Neural cell (in vitro differentiated cells): ENCODE measurements at regions not wholly inside any gene's neighbourhood (a gene's known extent, or its start where the extent isn't known, plus 50 kb on each side); places are given as distances from the start of the nearest gene placed in this dataset.

Experiments
- H2AFZ ChIP-seq: fragments of 200-600, 300-800 bp; sonication (generic), shearing (Covaris generic); 2 replicates; pipeline ENCODE4 v1.6.0; 2014; ENCODE audit warnings: low read depth, mild to moderate bottlenecking, antibody characterized with exemption, low read length, moderate library complexity
- H3F3A ChIP-seq: fragments of 200-600 bp; shearing (Covaris generic); 2 replicates; pipeline ENCODE4 v1.6.1; 2016; ENCODE audit warnings: mild to moderate bottlenecking, moderate library complexity, mixed read lengths, antibody characterized with exemption, low read length; ENCODE audit not compliant: insufficient read depth, poor library complexity, severe bottlenecking
- H3K27ac ChIP-seq: fragments of 200-600, 300-800 bp; sonication (generic), shearing (Covaris generic); 2 replicates; pipeline ENCODE4 v1.5.1; 2014; ENCODE audit warnings: mild to moderate bottlenecking, low read length, moderate library complexity
- H3K27me3 ChIP-seq: fragments of 300-800, 200-600 bp; sonication (generic), shearing (Covaris generic); 2 replicates; pipeline ENCODE4 v1.6.0; 2014; ENCODE audit warnings: mild to moderate bottlenecking, low read depth, low read length, moderate library complexity; ENCODE audit not compliant: insufficient read depth
- H3K36me3 ChIP-seq: fragments of 300-800, 200-600 bp; sonication (generic), shearing (Covaris generic); 2 replicates; pipeline ENCODE4 v1.5.1; 2014; ENCODE audit warnings: mild to moderate bottlenecking, antibody characterized with exemption, low read length, moderate library complexity; ENCODE audit not compliant: insufficient read depth
- H3K4me2 ChIP-seq: fragments of 300-800, 200-600 bp; sonication (generic), shearing (Covaris generic); 2 replicates; pipeline ENCODE4 v1.6.0; 2014; ENCODE audit warnings: mild to moderate bottlenecking, low read length
- H3K4me3 ChIP-seq: fragments of 300-800, 200-600 bp; sonication (generic), shearing (Covaris generic); 2 replicates; pipeline ENCODE4 v1.5.1; 2014; ENCODE audit warnings: mild to moderate bottlenecking, low read length, moderate library complexity
- H3K79me2 ChIP-seq: fragments of 200-600 bp; shearing (Covaris generic); replicated peaks from 2 replicates; pipeline ENCODE4 v1.6.0; 2014; ENCODE audit warnings: mild to moderate bottlenecking, low read length, moderate library complexity; ENCODE audit not compliant: insufficient read depth
- H3K9ac ChIP-seq: fragments of 300-800, 200-600 bp; sonication (generic), shearing (Covaris generic); 2 replicates; pipeline ENCODE4 v1.6.1; 2016; ENCODE audit warnings: mild to moderate bottlenecking, low read length, mixed read lengths
- H3K9me2 ChIP-seq: fragments of 200-600 bp; shearing (Covaris generic); 2 replicates; pipeline ENCODE4 v1.6.1; 2016; ENCODE audit warnings: mild to moderate bottlenecking, low read length, mixed read lengths; ENCODE audit not compliant: insufficient read depth
- H3K9me3 ChIP-seq: fragments of 200-600, 300-800 bp; sonication (generic), shearing (Covaris generic); 2 replicates; pipeline ENCODE4 v1.6.1; 2016; ENCODE audit warnings: mild to moderate bottlenecking, mixed run types, low read length, moderate library complexity, mixed read lengths
- H4K20me1 ChIP-seq: fragments of 200-600 bp; shearing (Covaris generic); 2 replicates; pipeline ENCODE4 v1.6.1; 2016; ENCODE audit warnings: mild to moderate bottlenecking, mixed run types; ENCODE audit not compliant: insufficient read depth
- CTCF ChIP-seq: fragments of 450-650 bp; IDR thresholded peaks from 2 replicates; pipeline ENCODE4 v1.5.1; 2014; ENCODE audit warnings: antibody characterized with exemption, mild to moderate bottlenecking, moderate library complexity; ENCODE audit not compliant: poor library complexity, severe bottlenecking
- EP300 ChIP-seq: fragments of 450-650 bp; conservative IDR thresholded peaks from 2 replicates; pipeline ENCODE4 v1.6.1; 2014; ENCODE audit warnings: antibody characterized with exemption, mild to moderate bottlenecking, moderate library complexity; ENCODE audit not compliant: poor library complexity, severe bottlenecking
- EZH2 ChIP-seq: fragments of 200-600, 300-800 bp; shearing (Covaris generic), sonication (generic); IDR thresholded peaks from 2 replicates; pipeline ENCODE4 v1.6.1; 2014; ENCODE audit warnings: antibody characterized with exemption, low read length, borderline replicate concordance, mild to moderate bottlenecking; ENCODE audit not compliant: insufficient read depth, poor library complexity, severe bottlenecking
- MXI1 ChIP-seq: fragments of 450-650 bp; conservative IDR thresholded peaks from 2 replicates; pipeline ENCODE4 v1.6.1; 2014; ENCODE audit warnings: antibody characterized with exemption, mild to moderate bottlenecking; ENCODE audit not compliant: poor library complexity, severe bottlenecking
- POLR2AphosphoS5 ChIP-seq: IDR thresholded peaks from 2 replicates; pipeline ENCODE4 v1.6.1; 2012
- RAD21 ChIP-seq: fragments of 450-650 bp; conservative IDR thresholded peaks from 2 replicates; pipeline ENCODE4 v1.6.1; 2014; ENCODE audit warnings: antibody characterized with exemption, mild to moderate bottlenecking, moderate library complexity
- SMC3 ChIP-seq: fragments of 450-650 bp; conservative IDR thresholded peaks from 2 replicates; pipeline ENCODE4 v1.6.1; 2014; ENCODE audit warnings: antibody characterized with exemption, mild to moderate bottlenecking, moderate library complexity; ENCODE audit not compliant: poor library complexity
- TAF1 ChIP-seq: IDR thresholded peaks from 2 replicates; pipeline ENCODE4 v1.6.1; 2012; ENCODE audit warnings: low read depth
- TF ChIP-seq, protein P1 (sequence below): IDR thresholded peaks from 2 replicates; pipeline ENCODE4 v1.6.1; 2012; ENCODE audit warnings: borderline replicate concordance

DNA sequence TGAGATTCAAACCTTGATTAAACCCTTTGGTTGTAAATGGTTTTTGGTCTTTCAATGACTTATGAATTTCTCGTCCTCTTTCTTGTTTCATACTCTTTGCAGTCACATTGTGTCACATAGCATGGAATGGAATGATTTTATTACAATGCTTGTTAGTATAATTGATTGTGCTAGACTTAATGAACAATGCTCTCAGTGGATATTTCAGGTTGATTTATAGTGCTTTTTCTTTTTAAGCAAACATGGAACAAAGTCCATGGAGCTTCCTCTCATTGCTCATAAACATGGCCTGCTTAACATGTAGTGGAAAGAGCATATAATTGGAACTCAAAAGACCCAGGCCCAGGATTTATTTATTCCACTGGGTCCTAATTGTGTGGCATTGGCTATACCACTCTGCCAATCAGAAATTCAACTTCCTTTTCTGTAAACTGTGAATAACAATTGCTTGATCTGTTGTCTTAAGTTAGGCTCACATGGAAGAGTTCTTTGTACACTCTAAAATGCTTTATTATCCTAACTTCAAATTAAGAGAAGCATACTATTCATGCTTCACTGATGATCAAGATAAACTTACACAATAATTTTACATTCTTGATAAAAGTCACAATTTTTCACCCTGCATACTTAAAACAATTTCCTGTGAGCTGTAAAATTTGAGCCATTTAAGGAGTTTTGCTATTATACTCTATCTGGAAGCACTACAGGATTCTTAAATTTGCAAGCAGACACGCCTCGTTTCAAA, 370.5 kb upstream of the PDE3A start:
- H3K27ac ChIP-seq = no peak overlapping the region
- H3K9me2 ChIP-seq = no peaks in the 10 kb centered on the region
- no peaks in the 10 kb centered on the region for H3F3A ChIP-seq
- TF ChIP-seq POLR2AphosphoS5 (no peak), RAD21 (no peak), EP300 (no peak), MXI1 (no peak), SMC3 (no peak), TAF1 (no peak), EZH2 (no peak), CTCF (no peak)
- TF ChIP-seq, protein P1, sequence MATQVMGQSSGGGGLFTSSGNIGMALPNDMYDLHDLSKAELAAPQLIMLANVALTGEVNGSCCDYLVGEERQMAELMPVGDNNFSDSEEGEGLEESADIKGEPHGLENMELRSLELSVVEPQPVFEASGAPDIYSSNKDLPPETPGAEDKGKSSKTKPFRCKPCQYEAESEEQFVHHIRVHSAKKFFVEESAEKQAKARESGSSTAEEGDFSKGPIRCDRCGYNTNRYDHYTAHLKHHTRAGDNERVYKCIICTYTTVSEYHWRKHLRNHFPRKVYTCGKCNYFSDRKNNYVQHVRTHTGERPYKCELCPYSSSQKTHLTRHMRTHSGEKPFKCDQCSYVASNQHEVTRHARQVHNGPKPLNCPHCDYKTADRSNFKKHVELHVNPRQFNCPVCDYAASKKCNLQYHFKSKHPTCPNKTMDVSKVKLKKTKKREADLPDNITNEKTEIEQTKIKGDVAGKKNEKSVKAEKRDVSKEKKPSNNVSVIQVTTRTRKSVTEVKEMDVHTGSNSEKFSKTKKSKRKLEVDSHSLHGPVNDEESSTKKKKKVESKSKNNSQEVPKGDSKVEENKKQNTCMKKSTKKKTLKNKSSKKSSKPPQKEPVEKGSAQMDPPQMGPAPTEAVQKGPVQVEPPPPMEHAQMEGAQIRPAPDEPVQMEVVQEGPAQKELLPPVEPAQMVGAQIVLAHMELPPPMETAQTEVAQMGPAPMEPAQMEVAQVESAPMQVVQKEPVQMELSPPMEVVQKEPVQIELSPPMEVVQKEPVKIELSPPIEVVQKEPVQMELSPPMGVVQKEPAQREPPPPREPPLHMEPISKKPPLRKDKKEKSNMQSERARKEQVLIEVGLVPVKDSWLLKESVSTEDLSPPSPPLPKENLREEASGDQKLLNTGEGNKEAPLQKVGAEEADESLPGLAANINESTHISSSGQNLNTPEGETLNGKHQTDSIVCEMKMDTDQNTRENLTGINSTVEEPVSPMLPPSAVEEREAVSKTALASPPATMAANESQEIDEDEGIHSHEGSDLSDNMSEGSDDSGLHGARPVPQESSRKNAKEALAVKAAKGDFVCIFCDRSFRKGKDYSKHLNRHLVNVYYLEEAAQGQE = no peak
- no peak overlapping the region for H2AFZ ChIP-seq
- H3K79me2 ChIP-seq = no peaks in the 10 kb centered on the region
- H3K27me3 ChIP-seq = no peaks in the 10 kb centered on the region
- no peak overlapping the region for H3K4me3 ChIP-seq
- no peaks in the 10 kb centered on the region for H3K36me3 ChIP-seq
- H3K9ac ChIP-seq = no peak overlapping the region
- no peaks in the 10 kb centered on the region for H3K9me3 ChIP-seq
- no peaks in the 10 kb centered on the region for H4K20me1 ChIP-seq
- no peak overlapping the region for H3K4me2 ChIP-seq

DNA sequence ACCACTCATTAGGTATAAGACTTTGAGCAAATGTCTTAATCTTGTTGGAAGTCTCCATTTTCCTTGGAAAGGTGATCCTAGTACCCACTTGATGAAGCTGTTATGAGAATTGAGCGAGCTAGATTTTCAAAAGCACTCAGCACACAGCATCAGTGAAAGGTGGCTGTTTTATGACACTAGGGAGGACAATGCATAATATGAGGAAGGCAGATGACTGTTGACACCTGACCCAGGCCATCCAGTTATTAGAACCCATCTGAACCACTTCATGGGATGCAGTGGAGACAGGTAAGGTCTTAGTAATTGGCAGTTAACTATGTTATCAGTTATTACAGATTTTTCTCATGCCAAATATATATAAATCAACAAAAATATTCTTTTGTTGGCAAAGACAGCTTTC, 369.9 kb upstream of the PDE3A start:
- Histone ChIP-seq H3K9me3 (no peaks in the 10 kb centered on the region), H4K20me1 (no peaks in the 10 kb centered on the region), H3F3A (no peaks in the 10 kb centered on the region), H3K9me2 (no peaks in the 10 kb centered on the region), H3K4me2 (no peak overlapping the region), H2AFZ (no peak overlapping the region), H3K27me3 (no peaks in the 10 kb centered on the region), H3K36me3 (no peaks in the 10 kb centered on the region), H3K4me3 (no peak overlapping the region), H3K79me2 (no peaks in the 10 kb centered on the region), H3K9ac (no peak overlapping the region), H3K27ac (no peak overlapping the region)
- no peak for TF ChIP-seq EZH2
- TF ChIP-seq TAF1 = no peak
- TF ChIP-seq CTCF = no peak
- no peak for TF ChIP-seq SMC3
- no peak for TF ChIP-seq POLR2AphosphoS5
- no peak for TF ChIP-seq RAD21
- no peak for TF ChIP-seq EP300
- TF ChIP-seq MXI1 = no peak
- TF ChIP-seq, protein P1 = no peak
